ENCODE measurements at regions not wholly inside any gene's neighbourhood (a gene's known extent, or its start where the extent isn't known, plus 50 kb on each side); places are given as distances from the start of the nearest gene placed in this dataset.

- DNase-seq: no peak
- 36 to 43% (median 36%) methylated on average over 12 of the region's 12 CpGs for WGBS, 3 donors
- Histone ChIP-seq H3K9me3 (no peaks in the 10 kb centered on the region), H3K27me3 (no peaks in the 10 kb centered on the region), H3K27ac (no peak overlapping the region), H3K4me3 (no peak overlapping the region), H3K36me3 (no peaks in the 10 kb centered on the region), H3K4me1 (ENCODE audit: insufficient read depth) (no peaks in the 10 kb centered on the region)
- no peak for TF ChIP-seq POLR2A (IDR thresholded peaks at IDR 0.05)
- TF ChIP-seq, protein P1, sequence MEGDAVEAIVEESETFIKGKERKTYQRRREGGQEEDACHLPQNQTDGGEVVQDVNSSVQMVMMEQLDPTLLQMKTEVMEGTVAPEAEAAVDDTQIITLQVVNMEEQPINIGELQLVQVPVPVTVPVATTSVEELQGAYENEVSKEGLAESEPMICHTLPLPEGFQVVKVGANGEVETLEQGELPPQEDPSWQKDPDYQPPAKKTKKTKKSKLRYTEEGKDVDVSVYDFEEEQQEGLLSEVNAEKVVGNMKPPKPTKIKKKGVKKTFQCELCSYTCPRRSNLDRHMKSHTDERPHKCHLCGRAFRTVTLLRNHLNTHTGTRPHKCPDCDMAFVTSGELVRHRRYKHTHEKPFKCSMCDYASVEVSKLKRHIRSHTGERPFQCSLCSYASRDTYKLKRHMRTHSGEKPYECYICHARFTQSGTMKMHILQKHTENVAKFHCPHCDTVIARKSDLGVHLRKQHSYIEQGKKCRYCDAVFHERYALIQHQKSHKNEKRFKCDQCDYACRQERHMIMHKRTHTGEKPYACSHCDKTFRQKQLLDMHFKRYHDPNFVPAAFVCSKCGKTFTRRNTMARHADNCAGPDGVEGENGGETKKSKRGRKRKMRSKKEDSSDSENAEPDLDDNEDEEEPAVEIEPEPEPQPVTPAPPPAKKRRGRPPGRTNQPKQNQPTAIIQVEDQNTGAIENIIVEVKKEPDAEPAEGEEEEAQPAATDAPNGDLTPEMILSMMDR (IDR thresholded peaks at IDR 0.05): no peak
- TF ChIP-seq EP300 (IDR thresholded peaks at IDR 0.05): no peak
- intact Hi-C loops (cut with DNase I): no loop called here
Measured at GRCh38 chr7:68813551-68814080, 784.7 kb upstream of the AUTS2 start.

DNA sequence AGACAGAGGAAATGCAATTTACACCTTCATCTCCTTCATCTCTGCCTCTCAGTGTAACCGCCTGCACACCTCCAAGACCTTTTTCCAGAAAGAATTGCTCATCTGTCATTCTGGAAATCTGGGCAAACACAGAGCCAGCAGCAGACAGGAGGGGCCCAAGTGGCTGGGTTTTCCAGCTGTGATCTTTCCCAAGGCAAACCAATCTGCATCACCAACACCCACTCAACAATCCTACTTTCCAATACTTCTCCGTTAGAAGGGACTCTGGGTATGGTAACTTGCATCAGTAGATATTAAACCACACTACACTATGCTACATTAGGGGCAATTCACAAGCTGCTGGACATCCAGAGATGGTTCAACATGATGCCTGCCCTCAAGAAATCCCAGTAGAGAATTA lies 781.8 kb upstream of the AUTS2 start:
- Histone ChIP-seq H3K4me1 (ENCODE audit: insufficient read depth) (no peaks in the 10 kb centered on the region), H3K27me3 (no peaks in the 10 kb centered on the region), H3K9me3 (no peaks in the 10 kb centered on the region), H3K4me3 (no peak overlapping the region), H3K27ac (no peak overlapping the region), H3K36me3 (no peaks in the 10 kb centered on the region)
- TF ChIP-seq, protein P1 (IDR thresholded peaks at IDR 0.05): no peak
- TF ChIP-seq POLR2A (IDR thresholded peaks at IDR 0.05): no peak
- no peak for TF ChIP-seq EP300 (IDR thresholded peaks at IDR 0.05)
- 67 to 79% (median 75%) methylated on average over 2 of the region's 2 CpGs for WGBS, 3 donors
- intact Hi-C loops (cut with DNase I): no loop called here
- no peak for DNase-seq

GRCh38 chr7:68820321-68820720 lies 778.0 kb upstream of the AUTS2 start:
- intact Hi-C loops (cut with DNase I): no loop called here
- peaks cover 0 to 3% of the 10 kb centered on the region in 2 donors for H3K9me3 ChIP-seq
- no peaks in the 10 kb centered on the region for H3K27me3 ChIP-seq
- DNase-seq: no peak
- 91 to 94% (median 93%) methylated on average over 6 of the region's 6 CpGs for WGBS, 3 donors
- no peaks in the 10 kb centered on the region for H3K4me1 ChIP-seq (ENCODE audit: insufficient read depth)
- H3K4me3 ChIP-seq: no peak overlapping the region
- no peak overlapping the region for H3K27ac ChIP-seq
- no peaks in the 10 kb centered on the region for H3K36me3 ChIP-seq
- no peak for TF ChIP-seq EP300 (IDR thresholded peaks at IDR 0.05)

- H3K9me3 ChIP-seq: peaks cover 0 to 3% of the 10 kb centered on the region in 2 donors
- no peaks in the 10 kb centered on the region for H3K4me1 ChIP-seq (ENCODE audit: insufficient read depth)
- TF ChIP-seq POLR2A (IDR thresholded peaks at IDR 0.05) (no peak), EP300 (IDR thresholded peaks at IDR 0.05) (no peak)
- TF ChIP-seq, protein P1 (IDR thresholded peaks at IDR 0.05): no peak
- H3K36me3 ChIP-seq: no peaks in the 10 kb centered on the region
- 47 to 58% (median 48%) methylated on average over 5 of the region's 5 CpGs for WGBS, 3 donors
- intact Hi-C loops (cut with DNase I): no loop called here
- no peaks in the 10 kb centered on the region for H3K27me3 ChIP-seq
- H3K27ac ChIP-seq: no peak overlapping the region
- H3K4me3 ChIP-seq: no peak overlapping the region
- no peak for DNase-seq
Measured at GRCh38 chr7:68821846-68822245, 776.4 kb upstream of the AUTS2 start.

GRCh38 chr7:68823996-68824780 lies 774.1 kb upstream of the AUTS2 start:
- H3K36me3 ChIP-seq: no peaks in the 10 kb centered on the region
- 65 to 79% (median 67%) methylated on average over 5 of the region's 5 CpGs for WGBS, 3 donors
- intact Hi-C loops (cut with DNase I): no loop called here
- no peaks in the 10 kb centered on the region for H3K27me3 ChIP-seq
- no peaks in the 10 kb centered on the region for H3K4me1 ChIP-seq (ENCODE audit: insufficient read depth)
- no peak overlapping the region for H3K4me3 ChIP-seq
- H3K27ac ChIP-seq: no peak overlapping the region
- DNase-seq: no peak
- TF ChIP-seq EP300 (IDR thresholded peaks at IDR 0.05) (no peak), POLR2A (IDR thresholded peaks at IDR 0.05) (no peak)
- TF ChIP-seq, protein P1 (IDR thresholded peaks at IDR 0.05): no peak
- H3K9me3 ChIP-seq: peaks cover 0 to 3% of the 10 kb centered on the region in 2 donors

Measured in ovary (tissue), 7 donors.